DMS114 treated with DMSO at 0.1 percent for 48 hours (cell line): ENCODE measurements at regions not wholly inside any gene's neighbourhood (a gene's known extent, or its start where the extent isn't known, plus 50 kb on each side); places are given as distances from the start of the nearest gene placed in this dataset.

ENCODE experiments used
- DNase-seq: peaks from one replicate; lab custom pipeline; 2025; ENCODE audit not compliant: unreplicated experiment; lab: John Stamatoyannopoulos, UW

DNA sequence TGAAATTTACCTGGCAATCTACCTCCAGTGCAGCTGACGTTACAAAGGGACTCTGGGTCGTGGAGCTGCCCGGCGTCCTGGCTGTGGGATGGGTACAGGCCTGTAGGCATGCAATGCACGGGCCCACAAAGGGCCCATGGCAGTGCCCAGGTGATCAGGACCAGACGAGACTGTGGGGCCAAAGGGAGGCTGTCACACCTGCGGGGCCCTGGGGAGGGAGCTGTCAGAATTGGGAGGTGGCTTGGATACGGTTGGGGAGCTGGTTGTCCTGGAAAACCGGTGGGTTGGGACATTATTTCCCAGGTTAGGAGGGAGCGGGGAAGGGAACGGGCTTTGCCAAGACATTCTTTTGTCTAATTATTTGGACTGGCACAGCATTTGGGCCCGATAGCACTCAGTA is 958.5 kb downstream of the BRD1 start:
- DNase-seq: no peak

DNA sequence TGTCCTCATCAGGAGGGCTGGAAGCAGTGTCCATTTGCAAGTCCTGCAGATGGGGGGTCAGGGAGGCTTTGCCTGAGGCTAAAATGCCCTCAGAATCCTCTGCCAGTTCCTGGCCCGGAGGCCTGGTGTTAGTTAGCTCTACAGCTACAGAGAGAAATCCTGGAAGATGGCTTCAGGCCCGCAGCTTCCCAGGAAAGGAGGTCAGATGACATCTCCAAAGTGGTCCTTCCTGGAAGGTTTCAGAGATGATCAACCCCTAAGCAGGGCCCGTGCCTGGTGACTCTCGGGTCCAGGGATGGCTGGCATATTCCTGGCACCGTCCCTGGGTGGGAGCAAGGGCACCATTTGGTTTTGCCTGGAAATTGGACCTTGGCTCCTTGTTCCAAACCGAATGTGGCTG is 959.1 kb downstream of the BRD1 start:
- no peak for DNase-seq

- no peak for DNase-seq
These were observed 959.8 kb downstream of the BRD1 start for GRCh38 chr22:48867891-48868290.

DNA sequence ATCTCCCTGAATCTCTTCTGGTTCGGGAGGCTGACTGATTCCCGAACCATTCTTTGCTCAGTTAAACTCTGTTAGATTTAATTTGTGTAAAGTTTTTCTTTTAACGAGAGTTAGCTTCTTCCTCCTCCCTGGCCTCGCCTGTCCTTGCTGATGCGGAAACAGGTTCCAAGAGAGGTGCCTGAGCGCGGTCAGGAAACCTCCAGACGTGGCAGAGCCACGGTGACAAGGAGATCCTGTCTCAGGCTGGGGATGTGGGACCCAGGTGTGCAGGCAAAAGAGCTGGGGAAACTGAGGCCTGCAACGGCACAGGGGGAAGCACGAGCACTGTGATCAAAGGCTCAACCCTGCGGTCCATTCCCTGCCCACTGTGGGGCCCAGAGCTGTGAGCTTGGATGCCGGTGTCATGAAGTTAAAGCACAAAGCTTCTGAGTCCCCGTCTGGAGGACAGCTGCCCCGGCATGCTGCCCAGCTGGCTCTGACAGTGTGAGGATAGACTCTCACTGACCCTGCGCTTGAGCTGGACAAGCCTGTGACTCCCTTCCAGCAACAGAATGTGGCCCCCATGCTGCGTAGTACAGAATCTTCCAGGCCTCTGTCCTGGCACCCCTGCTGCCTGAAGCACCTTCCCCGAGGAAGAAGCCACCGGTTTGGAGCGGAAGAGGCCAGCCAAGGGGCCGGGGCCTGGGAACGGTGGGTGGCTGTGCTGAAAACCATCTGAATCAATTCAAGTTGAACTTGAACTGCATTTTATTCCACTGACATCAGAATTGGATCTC is 960.6 kb downstream of the BRD1 start:
- DNase-seq: no peak

GRCh38 chr22:48864748-48865147 is 962.9 kb downstream of the BRD1 start:
- no peak for DNase-seq

- no peak for DNase-seq
These were observed 963.6 kb downstream of the BRD1 start for GRCh38 chr22:48863965-48864528.

GRCh38 chr22:48860557-48860956 is 967.1 kb downstream of the BRD1 start:
- no peak for DNase-seq

DNA sequence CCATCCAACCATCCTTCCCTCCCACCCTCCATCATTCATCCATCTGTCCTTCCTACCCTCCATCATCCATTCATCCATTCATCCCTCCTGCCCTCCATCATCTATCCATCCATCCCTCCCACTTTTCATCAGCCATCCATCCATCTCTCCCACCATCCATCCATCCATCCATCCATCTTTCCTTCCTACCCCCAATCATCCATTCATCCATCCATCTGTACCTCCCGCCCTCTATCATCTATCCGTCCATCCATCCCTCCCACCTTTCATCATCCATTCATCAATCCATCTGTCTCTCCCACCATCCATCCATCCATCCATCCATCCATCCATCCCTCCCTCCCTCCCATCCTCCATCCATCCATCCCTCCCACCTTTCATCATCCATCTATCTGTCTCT is 968.8 kb downstream of the BRD1 start:
- no peak for DNase-seq

DNA sequence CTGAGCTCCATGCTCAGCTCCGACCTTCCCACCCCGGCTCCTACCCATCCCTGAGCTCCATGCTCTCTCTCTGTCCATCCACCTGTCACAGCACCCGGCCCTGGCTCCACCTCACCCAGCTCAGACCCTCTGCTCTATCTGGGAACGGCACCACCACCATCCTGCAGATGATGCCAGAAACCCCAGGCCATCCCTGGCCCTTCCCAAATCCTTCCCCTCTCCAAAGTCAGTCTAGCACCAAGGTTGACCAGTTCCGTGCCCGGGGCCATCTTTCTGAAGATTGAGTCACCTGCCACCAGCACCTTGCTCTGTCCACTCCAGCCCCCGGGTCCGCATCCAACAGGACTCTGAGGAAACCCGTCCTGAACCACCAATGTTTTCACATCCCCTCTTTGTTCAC is 969.6 kb downstream of the BRD1 start:
- no peak for DNase-seq

DNA sequence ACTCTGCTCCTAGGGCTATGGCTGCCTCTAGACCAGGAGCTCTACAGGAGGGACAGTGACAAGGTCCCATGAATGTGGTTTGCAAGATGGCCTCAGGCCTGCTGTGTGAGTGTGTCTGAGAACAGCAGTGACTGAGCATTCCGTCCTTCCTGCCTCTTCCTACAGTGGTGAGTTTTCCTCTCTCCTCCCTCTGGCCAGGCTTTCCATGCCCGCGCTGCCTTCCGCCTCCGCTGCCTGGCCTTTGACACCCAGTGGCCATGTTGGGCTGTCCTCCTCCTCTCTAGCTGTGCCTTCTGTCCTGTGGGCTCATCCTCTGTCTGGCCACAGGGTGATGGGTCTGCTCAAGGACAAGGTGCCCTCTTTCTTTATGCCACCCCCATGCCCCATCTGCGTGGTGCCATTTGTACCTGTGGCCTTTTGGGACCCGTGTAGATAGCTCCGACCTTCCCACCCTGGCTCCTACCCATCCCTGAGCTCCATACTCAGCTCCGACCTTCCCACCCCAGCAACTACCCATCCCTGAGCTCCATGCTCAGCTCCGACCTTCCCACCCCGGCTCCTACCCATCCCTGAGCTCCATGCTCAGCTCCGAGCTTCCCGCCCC is 970.4 kb downstream of the BRD1 start:
- no peak for DNase-seq

- DNase-seq: no peak
These were observed 971.4 kb downstream of the BRD1 start for GRCh38 chr22:48856308-48856615.

DNA sequence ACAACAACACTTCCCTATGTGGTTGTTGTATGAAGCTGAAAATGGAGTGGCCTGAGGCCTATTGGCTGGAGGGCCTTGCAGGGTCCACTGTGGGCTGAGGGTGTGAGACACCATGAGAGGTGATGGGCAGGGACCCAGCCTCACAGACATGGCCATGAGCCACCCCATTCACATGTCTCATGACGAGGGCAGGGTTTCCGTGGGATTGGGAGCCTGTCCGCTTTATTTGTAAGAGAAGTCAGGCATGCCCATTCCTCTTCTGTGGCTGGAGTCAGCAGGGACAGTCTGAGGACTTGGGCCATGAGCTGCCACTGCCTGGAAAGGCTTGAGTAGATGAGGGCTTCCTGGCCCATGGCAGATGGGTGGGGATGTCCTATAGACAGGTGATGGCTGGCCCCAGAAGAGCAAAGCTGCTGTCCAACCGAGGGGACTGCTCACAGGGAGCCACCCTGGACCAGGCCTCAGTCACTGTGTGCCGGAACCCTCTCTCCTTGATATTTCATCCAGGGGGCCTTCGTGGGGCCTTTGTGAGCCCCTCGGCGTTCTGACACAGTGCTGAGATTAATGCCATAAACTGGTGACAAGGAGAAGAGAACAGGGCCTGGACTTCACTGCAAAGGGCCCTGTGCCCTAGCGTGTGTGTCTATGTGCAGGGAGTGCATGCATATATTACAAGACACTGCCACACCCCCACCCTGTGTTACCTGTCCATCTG is 971.9 kb downstream of the BRD1 start:
- no peak for DNase-seq

GRCh38 chr22:48855013-48855412 is 972.7 kb downstream of the BRD1 start:
- DNase-seq: no peak

- DNase-seq: no peak
These were observed 973.9 kb downstream of the BRD1 start for GRCh38 chr22:48853627-48854240.

GRCh38 chr22:48851933-48852549 is 975.6 kb downstream of the BRD1 start:
- no peak for DNase-seq

DNA sequence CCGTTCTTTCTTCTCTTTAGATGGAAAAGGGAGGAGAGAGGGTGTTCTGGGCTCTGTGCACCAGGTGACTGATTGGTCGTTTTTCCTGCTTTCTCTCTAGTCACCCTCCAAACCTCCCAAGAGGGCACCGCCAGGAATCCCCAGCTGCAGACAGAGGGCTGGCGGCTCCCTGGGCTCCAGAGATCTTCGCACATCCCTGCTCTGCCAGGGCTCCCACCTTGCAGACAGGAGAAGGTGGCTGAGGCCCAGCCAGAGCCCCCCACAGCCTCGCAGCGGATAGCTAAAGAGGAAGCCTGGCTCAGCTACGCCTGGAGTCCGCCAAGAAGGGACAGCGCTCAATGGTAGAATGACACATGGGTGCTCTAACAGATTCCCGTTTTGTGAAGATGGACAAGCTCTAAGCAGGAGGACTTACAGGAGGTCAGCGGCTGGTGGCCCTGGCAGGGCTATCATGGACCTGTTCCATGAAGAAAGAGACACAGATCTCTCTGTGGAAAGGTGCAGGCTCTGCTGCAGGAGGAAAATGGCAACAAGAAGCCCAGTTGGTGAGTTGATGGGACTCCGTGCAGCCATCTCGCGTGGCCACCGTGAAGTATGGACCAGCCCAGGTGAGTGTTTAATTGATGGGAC is 976.9 kb downstream of the BRD1 start:
- DNase-seq: no peak

DNA sequence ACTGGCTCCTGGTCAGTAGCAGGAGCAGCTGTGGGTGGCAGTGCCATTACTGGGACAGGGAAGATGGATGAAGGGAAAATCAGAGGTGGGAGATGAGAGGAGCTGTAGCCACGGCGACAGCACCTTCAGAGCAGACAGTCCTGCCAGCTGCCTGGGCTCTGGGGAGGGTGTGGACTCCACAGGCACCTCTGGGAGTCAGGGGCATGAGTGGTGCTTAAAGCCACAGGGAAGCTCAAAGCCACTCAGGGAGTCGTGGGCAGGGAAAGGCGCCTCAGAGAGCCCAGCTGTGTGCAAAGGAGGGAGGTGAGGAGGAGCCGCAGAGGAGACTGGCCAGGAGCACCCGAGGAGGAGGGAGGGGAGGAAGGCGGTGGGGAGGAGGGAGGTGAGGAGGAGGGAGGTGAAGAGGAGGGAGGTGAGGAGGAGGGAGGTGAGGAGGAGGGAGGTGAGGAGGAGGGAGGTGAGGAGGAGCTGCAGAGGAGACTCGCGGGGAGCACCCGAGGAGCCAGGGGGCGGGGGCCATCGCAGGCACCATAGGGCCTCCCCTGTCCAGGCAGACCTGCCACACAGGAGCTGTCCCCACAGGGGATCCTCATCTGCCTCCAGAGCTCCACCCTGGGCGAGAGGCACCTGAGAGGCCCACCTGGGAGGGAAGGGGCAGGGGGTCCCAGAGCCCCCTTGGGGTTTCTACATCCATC is 977.6 kb downstream of the BRD1 start:
- no peak for DNase-seq

DNA sequence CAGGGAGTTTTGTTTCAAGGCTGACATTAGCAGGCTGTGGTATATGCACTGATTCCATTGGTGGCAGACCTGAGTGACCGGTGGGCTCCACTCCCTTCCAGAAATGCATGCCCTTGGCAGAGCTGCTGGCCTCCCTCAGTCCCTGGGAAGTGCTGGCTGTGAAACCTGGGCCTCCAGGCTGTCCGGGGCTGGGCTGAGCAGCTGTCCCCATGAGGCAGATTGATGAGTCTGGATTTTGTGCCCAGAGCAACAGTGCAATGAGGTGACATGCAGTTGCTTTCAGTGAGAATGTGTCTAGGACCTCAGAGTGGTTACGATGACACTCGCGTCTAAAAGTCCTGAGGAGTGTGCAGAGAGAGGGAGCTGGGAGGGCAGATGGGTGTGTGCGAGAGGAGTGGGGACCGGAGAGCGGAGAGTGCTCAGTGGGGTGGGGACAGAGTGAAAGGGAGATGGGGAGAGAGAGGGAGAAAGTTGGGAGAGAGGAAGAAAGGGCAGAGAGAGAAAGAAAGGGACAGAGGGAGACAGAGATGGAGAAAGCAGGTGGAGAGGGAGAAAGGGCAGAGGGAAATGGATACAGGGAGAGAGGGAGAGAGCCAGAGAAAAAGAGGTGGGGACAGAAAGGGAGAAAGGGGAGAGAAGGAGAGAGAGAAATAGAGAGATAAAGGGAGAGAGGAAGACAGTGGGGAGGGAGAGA is 978.3 kb downstream of the BRD1 start:
- no peak for DNase-seq

- no peak for DNase-seq
These were observed 981.5 kb downstream of the BRD1 start for GRCh38 chr22:48846200-48846599.
